ENCODE measurements at regions not wholly inside any gene's neighbourhood (a gene's known extent, or its start where the extent isn't known, plus 50 kb on each side); places are given as distances from the start of the nearest gene placed in this dataset.

- peaks cover 43% of the 10 kb centered on the region for H3K4me1 Mint-ChIP-seq (ENCODE audit: low read depth)
- peaks cover 26% of the 10 kb centered on the region for H3K36me3 Mint-ChIP-seq (ENCODE audit: low read depth)
- peaks cover 13% of the 10 kb centered on the region for H3K9me3 Mint-ChIP-seq
- H3K27ac Mint-ChIP-seq = no peak overlapping the region
- peak overlapping the region; percentile 4; the same call in 1 of the 2 replicates for H3K4me3 Mint-ChIP-seq
- H3K27me3 Mint-ChIP-seq (ENCODE audit: insufficient read depth) = no peaks in the 10 kb centered on the region; the same call in 1 of the 2 replicates
- TF ChIP-seq CTCF (IDR thresholded peaks at IDR 0.05) = no peak
- DNase-seq = no peak
Observed at GRCh38 chr18:67583621-67584020, 67.1 kb upstream of the DSEL start.

GRCh38 chr18:67582488-67582887, 66.0 kb upstream of the DSEL start:
- Mint-ChIP-seq H3K4me3 (no peak overlapping the region), H3K9me3 (peaks cover 13% of the 10 kb centered on the region), H3K36me3 (ENCODE audit: low read depth) (peaks cover 26% of the 10 kb centered on the region), H3K27me3 (ENCODE audit: insufficient read depth) (no peaks in the 10 kb centered on the region; the same call in 1 of the 2 replicates), H3K27ac (no peak overlapping the region), H3K4me1 (ENCODE audit: low read depth) (peaks cover 40% of the 10 kb centered on the region)
- no peak for TF ChIP-seq CTCF (IDR thresholded peaks at IDR 0.05)
- DNase-seq = no peak

GRCh38 chr18:67581178-67581577, 64.7 kb upstream of the DSEL start:
- no peak for TF ChIP-seq CTCF (IDR thresholded peaks at IDR 0.05)
- Mint-ChIP-seq H3K4me1 (ENCODE audit: low read depth) (peaks cover 40% of the 10 kb centered on the region), H3K27ac (no peak overlapping the region), H3K36me3 (ENCODE audit: low read depth) (peaks cover 26% of the 10 kb centered on the region), H3K4me3 (no peak overlapping the region), H3K9me3 (peaks cover 13% of the 10 kb centered on the region), H3K27me3 (ENCODE audit: insufficient read depth) (no peaks in the 10 kb centered on the region; the same call in 1 of the 2 replicates)
- no peak for DNase-seq

GRCh38 chr18:67577386-67577785, 60.9 kb upstream of the DSEL start:
- no peak for TF ChIP-seq CTCF (IDR thresholded peaks at IDR 0.05)
- Mint-ChIP-seq H3K4me1 (ENCODE audit: low read depth) (peaks cover 16% of the 10 kb centered on the region), H3K27ac (no peak overlapping the region), H3K9me3 (no peaks in the 10 kb centered on the region), H3K27me3 (ENCODE audit: insufficient read depth) (no peaks in the 10 kb centered on the region), H3K4me3 (no peak overlapping the region), H3K36me3 (ENCODE audit: low read depth) (no peaks in the 10 kb centered on the region; the same call in 1 of the 2 replicates)
- DNase-seq = no peak

- peaks cover 6% of the 10 kb centered on the region; the same call in 1 of the 2 replicates for H3K4me1 Mint-ChIP-seq (ENCODE audit: low read depth)
- no peaks in the 10 kb centered on the region; the same call in 1 of the 2 replicates for H3K36me3 Mint-ChIP-seq (ENCODE audit: low read depth)
- no peak overlapping the region for H3K27ac Mint-ChIP-seq
- no peak for TF ChIP-seq CTCF (IDR thresholded peaks at IDR 0.05)
- DNase-seq = no peak
- H3K4me3 Mint-ChIP-seq = no peak overlapping the region
- H3K27me3 Mint-ChIP-seq (ENCODE audit: insufficient read depth) = no peaks in the 10 kb centered on the region
- H3K9me3 Mint-ChIP-seq = no peaks in the 10 kb centered on the region
Observed at GRCh38 chr18:67574749-67575148, 58.2 kb upstream of the DSEL start.

GRCh38 chr18:67568166-67568565, 51.6 kb upstream of the DSEL start:
- no peaks in the 10 kb centered on the region for H3K36me3 Mint-ChIP-seq (ENCODE audit: low read depth)
- TF ChIP-seq CTCF (IDR thresholded peaks at IDR 0.05) = no peak
- H3K4me1 Mint-ChIP-seq (ENCODE audit: low read depth) = peaks cover 6% of the 10 kb centered on the region; the same call in 1 of the 2 replicates
- no peak overlapping the region for H3K4me3 Mint-ChIP-seq
- no peak for DNase-seq
- no peaks in the 10 kb centered on the region; the same call in none of the 2 replicates for H3K27me3 Mint-ChIP-seq (ENCODE audit: insufficient read depth)
- no peak overlapping the region for H3K27ac Mint-ChIP-seq
- H3K9me3 Mint-ChIP-seq = no peaks in the 10 kb centered on the region

All from HFFc6 (cell line).